ENCODE measurements at regions not wholly inside any gene's neighbourhood (a gene's known extent, or its start where the extent isn't known, plus 50 kb on each side); places are given as distances from the start of the nearest gene placed in this dataset.

- Mint-ChIP-seq H3K36me3 (ENCODE audit: low read depth, unreplicated experiment) (no peaks in the 10 kb centered on the region), H3K4me1 (ENCODE audit: unreplicated experiment) (peaks cover 5% of the 10 kb centered on the region), H3K27me3 (ENCODE audit: unreplicated experiment) (peaks cover 3% of the 10 kb centered on the region), H3K27ac (ENCODE audit: unreplicated experiment) (no peak overlapping the region), H3K4me3 (ENCODE audit: unreplicated experiment) (no peak overlapping the region), H3K9me3 (ENCODE audit: unreplicated experiment) (no peaks in the 10 kb centered on the region)
- no peak for DNase-seq (ENCODE audit: low spot score)
- TF ChIP-seq CTCF (IDR thresholded peaks at IDR 0.05; ENCODE audit: unreplicated experiment) = no peak
These were observed 199.0 kb upstream of the ZMIZ1 start for GRCh38 chr10:78869508-78870454.

- H3K27ac Mint-ChIP-seq (ENCODE audit: unreplicated experiment) = no peak overlapping the region
- DNase-seq (ENCODE audit: low spot score) = no peak
- H3K4me1 Mint-ChIP-seq (ENCODE audit: unreplicated experiment) = peaks cover 3% of the 10 kb centered on the region
- no peaks in the 10 kb centered on the region for H3K36me3 Mint-ChIP-seq (ENCODE audit: low read depth, unreplicated experiment)
- no peak overlapping the region for H3K4me3 Mint-ChIP-seq (ENCODE audit: unreplicated experiment)
- TF ChIP-seq CTCF (IDR thresholded peaks at IDR 0.05; ENCODE audit: unreplicated experiment) = no peak
- H3K9me3 Mint-ChIP-seq (ENCODE audit: unreplicated experiment) = no peaks in the 10 kb centered on the region
- peaks cover 3% of the 10 kb centered on the region for H3K27me3 Mint-ChIP-seq (ENCODE audit: unreplicated experiment)
These were observed 198.3 kb upstream of the ZMIZ1 start for GRCh38 chr10:78870458-78870857.

GRCh38 chr10:78871796-78872195 lies 197.0 kb upstream of the ZMIZ1 start:
- Mint-ChIP-seq H3K36me3 (ENCODE audit: low read depth, unreplicated experiment) (no peaks in the 10 kb centered on the region), H3K27ac (ENCODE audit: unreplicated experiment) (no peak overlapping the region)

GRCh38 chr10:78873413-78873812 lies 195.4 kb upstream of the ZMIZ1 start:
- no peaks in the 10 kb centered on the region for H3K36me3 Mint-ChIP-seq (ENCODE audit: low read depth, unreplicated experiment)
- H3K4me1 Mint-ChIP-seq (ENCODE audit: unreplicated experiment) = peaks cover 10% of the 10 kb centered on the region
- no peak overlapping the region for H3K27ac Mint-ChIP-seq (ENCODE audit: unreplicated experiment)
- no peaks in the 10 kb centered on the region for H3K9me3 Mint-ChIP-seq (ENCODE audit: unreplicated experiment)
- H3K4me3 Mint-ChIP-seq (ENCODE audit: unreplicated experiment) = no peak overlapping the region
- DNase-seq (ENCODE audit: low spot score) = no peak
- no peak for TF ChIP-seq CTCF (IDR thresholded peaks at IDR 0.05; ENCODE audit: unreplicated experiment)
- peaks cover 3% of the 10 kb centered on the region for H3K27me3 Mint-ChIP-seq (ENCODE audit: unreplicated experiment)

More at GRCh38 chr10:78871796-78872195, 197.0 kb upstream of the ZMIZ1 start:
- Mint-ChIP-seq H3K9me3 (ENCODE audit: unreplicated experiment) (no peaks in the 10 kb centered on the region), H3K4me1 (ENCODE audit: unreplicated experiment) (peaks cover 5% of the 10 kb centered on the region), H3K4me3 (ENCODE audit: unreplicated experiment) (no peak overlapping the region), H3K27me3 (ENCODE audit: unreplicated experiment) (peaks cover 3% of the 10 kb centered on the region)
- DNase-seq (ENCODE audit: low spot score) = no peak
- TF ChIP-seq CTCF (IDR thresholded peaks at IDR 0.05; ENCODE audit: unreplicated experiment) = no peak

GRCh38 chr10:78875331-78875877 lies 193.4 kb upstream of the ZMIZ1 start:
- no peak for TF ChIP-seq CTCF (IDR thresholded peaks at IDR 0.05; ENCODE audit: unreplicated experiment)
- Mint-ChIP-seq H3K9me3 (ENCODE audit: unreplicated experiment) (no peaks in the 10 kb centered on the region), H3K27me3 (ENCODE audit: unreplicated experiment) (peaks cover 2% of the 10 kb centered on the region), H3K4me1 (ENCODE audit: unreplicated experiment) (peaks cover 10% of the 10 kb centered on the region), H3K4me3 (ENCODE audit: unreplicated experiment) (no peak overlapping the region), H3K27ac (ENCODE audit: unreplicated experiment) (no peak overlapping the region), H3K36me3 (ENCODE audit: low read depth, unreplicated experiment) (no peaks in the 10 kb centered on the region)
- DNase-seq (ENCODE audit: low spot score) = no peak
